Mesenchymal stem cell (in vitro differentiated cells and primary cell): ENCODE measurements at regions not wholly inside any gene's neighbourhood (a gene's known extent, or its start where the extent isn't known, plus 50 kb on each side); places are given as distances from the start of the nearest gene placed in this dataset.
A peak's percentile ranks its signal among the peaks of the same experiment; 100 is the strongest.

ENCODE experiments used
- DNase-seq: peaks from one replicate; pipeline ENCODE4 v3.0.0-alpha.2; 2013
- H2AFZ ChIP-seq: one replicate; pipeline ENCODE4 v1.6.1; 2013; ENCODE audit warnings: low read depth, mild to moderate bottlenecking, control low read depth, inconsistent platforms, low read length, moderate library complexity
- H2AK5ac ChIP-seq: 2 replicates; pipeline ENCODE4 v1.6.1; 2013; ENCODE audit warnings: low read length, moderate library complexity, mild to moderate bottlenecking, inconsistent platforms; ENCODE audit not compliant: severe bottlenecking
- H2BK120ac ChIP-seq: one replicate; pipeline ENCODE4 v1.6.1; 2013; ENCODE audit warnings: low read depth, mild to moderate bottlenecking, inconsistent platforms, low read length, moderate library complexity
- H2BK12ac ChIP-seq, 2 experiments: one replicate each; pipeline ENCODE4 v1.6.1; 2013; ENCODE audit warnings: inconsistent platforms in 2 of 2, low read length in 2 of 2, mild to moderate bottlenecking in 2 of 2, moderate library complexity in 2 of 2, control low read depth in 1 of 2
- H2BK15ac ChIP-seq: one replicate; pipeline ENCODE4 v1.6.1; 2013; ENCODE audit warnings: mild to moderate bottlenecking, low read depth, inconsistent platforms; ENCODE audit not compliant: poor library complexity, severe bottlenecking
- H2BK5ac ChIP-seq: 2 replicates; pipeline ENCODE4 v1.6.1; 2013; ENCODE audit warnings: low read depth, mild to moderate bottlenecking, low read length, control low read depth, inconsistent platforms; ENCODE audit not compliant: poor library complexity, severe bottlenecking
- H3K14ac ChIP-seq, 2 experiments: one replicate each; pipeline ENCODE4 v1.6.1; 2013; ENCODE audit warnings: inconsistent platforms in 2 of 2, low read length in 2 of 2, control low read depth in 1 of 2, mild to moderate bottlenecking in 1 of 2, moderate library complexity in 1 of 2
- H3K18ac ChIP-seq, 2 experiments: one replicate each; pipeline ENCODE4 v1.6.1; 2013; ENCODE audit warnings: inconsistent platforms in 2 of 2, low read length in 2 of 2, control low read depth in 1 of 2, low read depth in 1 of 2, mild to moderate bottlenecking in 1 of 2
- H3K23ac ChIP-seq, 2 experiments: one replicate each; pipeline ENCODE4 v1.6.1; 2013; ENCODE audit warnings: inconsistent platforms in 2 of 2, low read length in 2 of 2, mild to moderate bottlenecking in 2 of 2, moderate library complexity in 2 of 2, control low read depth in 1 of 2
- H3K27ac ChIP-seq: 2 replicates; pipeline ENCODE4 v1.5.1; 2013; ENCODE audit warnings: mild to moderate bottlenecking, moderate library complexity, low read length, control low read depth, inconsistent platforms; ENCODE audit not compliant: poor library complexity, severe bottlenecking
- H3K27me3 ChIP-seq, 2 experiments: 2 replicates each; pipeline versions ENCODE4 v1.6.1 to v1.7.0; 2013; ENCODE audit warnings: low read length in 2 of 2, mild to moderate bottlenecking in 2 of 2, moderate library complexity in 2 of 2, control low read depth in 1 of 2, inconsistent platforms in 1 of 2; ENCODE audit not compliant: control insufficient read depth in 1 of 2, insufficient read depth in 1 of 2
- H3K36me3 ChIP-seq, 2 experiments: 2 replicates each; pipeline versions ENCODE4 v1.6.1 to v1.7.0; 2013; ENCODE audit warnings: low read length in 2 of 2, control low read depth in 1 of 2, inconsistent platforms in 1 of 2, low read depth in 1 of 2, mild to moderate bottlenecking in 1 of 2; ENCODE audit not compliant: insufficient read depth in 2 of 2, control insufficient read depth in 1 of 2
- H3K4ac ChIP-seq, 2 experiments: one replicate each; pipeline ENCODE4 v1.6.1; 2013; ENCODE audit warnings: inconsistent platforms in 2 of 2, low read length in 2 of 2, mild to moderate bottlenecking in 2 of 2, moderate library complexity in 2 of 2, control low read depth in 1 of 2, low read depth in 1 of 2
- H3K4me1 ChIP-seq: 2 replicates; pipeline ENCODE4 v1.6.1; 2013; ENCODE audit warnings: low read depth, low read length, control low read depth; ENCODE audit not compliant: control insufficient read depth, insufficient read depth
- H3K4me2 ChIP-seq: 2 replicates; pipeline ENCODE4 v1.6.1; 2013; ENCODE audit warnings: low read length, mild to moderate bottlenecking, inconsistent platforms; ENCODE audit not compliant: poor library complexity, severe bottlenecking
- H3K4me3 ChIP-seq, 2 experiments: 2 replicates each; pipeline versions ENCODE4 v1.5.1 to v1.7.0; 2013; ENCODE audit warnings: low read length in 2 of 2, mild to moderate bottlenecking in 2 of 2, control low read depth in 1 of 2, low read depth in 1 of 2; ENCODE audit not compliant: insufficient read depth in 1 of 2
- H3K79me1 ChIP-seq: replicated peaks from 2 replicates; pipeline ENCODE4 v1.6.1; 2013; ENCODE audit warnings: mild to moderate bottlenecking, control low read depth, low read length, inconsistent platforms; ENCODE audit not compliant: poor library complexity, severe bottlenecking
- H3K9ac ChIP-seq: 2 replicates; pipeline ENCODE4 v1.7.0; 2013; ENCODE audit warnings: mild to moderate bottlenecking, low read length, moderate library complexity
- H3K9me3 ChIP-seq: 2 replicates; pipeline ENCODE4 v1.7.0; 2013; ENCODE audit warnings: mild to moderate bottlenecking, low read length; ENCODE audit not compliant: control insufficient read depth
- H4K8ac ChIP-seq: one replicate; pipeline ENCODE4 v1.6.1; 2013; ENCODE audit warnings: inconsistent platforms, mild to moderate bottlenecking, low read length, moderate library complexity
- H4K91ac ChIP-seq: one replicate; pipeline ENCODE4 v1.6.1; 2013; ENCODE audit warnings: mild to moderate bottlenecking, low read length, inconsistent platforms
- WGBS: methylation state at CpG from one replicate; pipeline ENCODE4 v1.1.7; 2013; ENCODE audit warnings: mixed read lengths; 5-methylcytosine and 5-hydroxymethylcytosine counted together

DNA sequence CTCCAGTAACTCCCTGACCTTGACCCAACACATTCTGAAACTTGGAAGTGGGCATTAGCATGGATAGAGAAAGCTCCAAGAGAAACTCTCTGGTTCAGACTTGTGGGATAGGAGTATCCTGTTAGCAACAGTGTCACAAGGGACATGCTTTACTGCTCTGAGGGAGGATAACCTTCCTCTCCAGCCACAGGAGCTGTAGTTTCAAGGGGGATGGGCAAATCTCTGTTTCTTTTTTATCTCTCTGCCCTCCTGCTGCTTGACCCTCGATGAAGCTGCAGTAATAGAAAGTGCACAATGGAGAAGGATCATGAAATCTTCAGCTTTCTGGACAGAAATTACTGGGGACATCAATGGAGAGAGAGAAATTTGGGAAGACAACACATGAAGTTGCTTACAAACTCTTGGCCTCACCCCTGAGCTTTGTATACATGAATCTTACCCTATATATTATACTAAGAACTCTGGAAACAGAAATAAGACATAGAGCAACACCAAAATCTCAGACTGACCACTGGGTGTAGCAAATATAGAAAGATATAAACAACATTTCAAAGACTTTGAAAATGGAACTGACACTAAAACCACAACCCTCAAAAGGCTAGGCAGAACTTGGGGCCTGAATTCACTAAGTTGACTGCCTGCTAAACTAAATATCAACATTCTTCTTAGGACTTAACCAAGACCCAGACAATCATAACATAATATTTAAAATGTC is 471.0 kb upstream of the MEF2C start:
- H2AK5ac ChIP-seq = no peak overlapping the region
- H2BK120ac ChIP-seq = no peak overlapping the region
- H3K79me1 ChIP-seq = no peaks in the 10 kb centered on the region
- H3K14ac ChIP-seq = no peak overlapping the region
- no peak overlapping the region for H3K4me2 ChIP-seq
- 60% methylated on average over 1 of the region's 1 CpG for WGBS
- no peaks in the 10 kb centered on the region for H3K27me3 ChIP-seq
- H2BK15ac ChIP-seq = no peak overlapping the region
- DNase-seq = no peak
- H2AFZ ChIP-seq = no peak overlapping the region
- no peak overlapping the region for H3K4me3 ChIP-seq
- H3K4me1 ChIP-seq = no peaks in the 10 kb centered on the region
- no peak overlapping the region for H3K18ac ChIP-seq
- H3K23ac ChIP-seq = no peak overlapping the region
- no peak overlapping the region for H2BK5ac ChIP-seq
- no peak overlapping the region for H2BK12ac ChIP-seq
- no peak overlapping the region for H3K4ac ChIP-seq
- no peaks in the 10 kb centered on the region for H3K36me3 ChIP-seq
- H3K27ac ChIP-seq = no peak overlapping the region
- no peaks in the 10 kb centered on the region for H3K9me3 ChIP-seq
- no peak overlapping the region for H3K9ac ChIP-seq
- H4K91ac ChIP-seq = no peak overlapping the region
- no peak overlapping the region for H4K8ac ChIP-seq

DNA sequence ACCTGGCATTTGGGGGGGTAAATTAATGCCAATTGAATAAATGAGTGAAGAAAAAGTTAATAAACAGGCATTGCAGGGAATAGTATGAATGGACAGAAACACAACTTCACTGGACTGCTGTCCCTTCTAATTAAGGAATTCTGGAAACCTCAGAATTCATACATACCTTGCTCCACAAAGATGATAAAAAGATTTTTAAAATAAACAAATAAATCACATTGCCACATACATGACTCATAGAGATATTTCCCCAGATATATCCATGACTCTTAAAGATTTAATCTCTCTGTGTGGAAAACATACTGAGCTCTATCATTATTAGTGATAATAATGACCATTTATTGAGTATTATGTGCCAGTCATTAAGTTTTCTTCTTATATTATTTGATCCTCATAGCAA is 469.0 kb upstream of the MEF2C start:
- no peak overlapping the region for H3K4ac ChIP-seq
- H2BK5ac ChIP-seq = no peak overlapping the region
- no peak overlapping the region for H3K27ac ChIP-seq
- no peak overlapping the region for H2AFZ ChIP-seq
- peak; percentile 26 for DNase-seq
- no peak overlapping the region for H3K23ac ChIP-seq
- no peak overlapping the region for H3K14ac ChIP-seq
- no peaks in the 10 kb centered on the region for H3K27me3 ChIP-seq
- no peaks in the 10 kb centered on the region for H3K79me1 ChIP-seq
- H3K9ac ChIP-seq = peak overlapping the region; percentile 19
- H3K4me1 ChIP-seq = no peaks in the 10 kb centered on the region
- H2AK5ac ChIP-seq = no peak overlapping the region
- H2BK12ac ChIP-seq = no peak overlapping the region
- no peaks in the 10 kb centered on the region for H3K9me3 ChIP-seq
- H3K36me3 ChIP-seq = no peaks in the 10 kb centered on the region
- no peak overlapping the region for H4K8ac ChIP-seq
- no peak overlapping the region for H4K91ac ChIP-seq
- H3K4me2 ChIP-seq = no peak overlapping the region
- no peak overlapping the region for H3K18ac ChIP-seq
- no peak overlapping the region for H3K4me3 ChIP-seq
- H2BK120ac ChIP-seq = no peak overlapping the region
- no peak overlapping the region for H2BK15ac ChIP-seq

DNA sequence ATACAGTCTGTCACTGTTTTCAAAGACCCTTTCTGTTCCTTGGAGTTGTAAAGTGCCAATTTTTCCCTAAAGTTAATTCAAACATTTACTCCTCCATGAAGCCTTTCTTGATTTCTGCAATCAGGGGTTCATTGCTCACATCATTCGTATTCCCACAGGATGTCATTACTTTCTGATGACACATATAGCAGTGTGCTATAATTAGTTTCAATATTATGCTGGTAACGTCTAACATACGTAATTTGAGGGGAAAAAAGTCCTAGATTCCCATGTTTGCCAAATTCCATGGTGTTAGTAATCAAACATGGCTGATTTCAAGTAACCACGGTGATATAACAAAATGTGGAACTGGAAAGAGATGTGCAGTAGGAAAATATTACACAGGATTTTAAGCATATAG is 468.2 kb upstream of the MEF2C start:
- no peak overlapping the region for H3K4ac ChIP-seq
- no peaks in the 10 kb centered on the region for H3K4me1 ChIP-seq
- H3K14ac ChIP-seq = no peak overlapping the region
- no peak overlapping the region for H2BK5ac ChIP-seq
- H2BK120ac ChIP-seq = no peak overlapping the region
- H3K36me3 ChIP-seq = no peaks in the 10 kb centered on the region
- H3K27ac ChIP-seq = no peak overlapping the region
- no peak overlapping the region for H2BK15ac ChIP-seq
- H3K9me3 ChIP-seq = no peaks in the 10 kb centered on the region
- H2AFZ ChIP-seq = no peak overlapping the region
- peak; percentile 90 for DNase-seq
- H3K4me3 ChIP-seq = no peak overlapping the region
- no peak overlapping the region for H4K91ac ChIP-seq
- no peak overlapping the region for H3K4me2 ChIP-seq
- no peak overlapping the region for H2AK5ac ChIP-seq
- 37% methylated on average over 3 of the region's 4 CpGs for WGBS
- H2BK12ac ChIP-seq = no peak overlapping the region
- H3K23ac ChIP-seq = no peak overlapping the region
- H3K27me3 ChIP-seq = no peaks in the 10 kb centered on the region
- H3K9ac ChIP-seq = no peak overlapping the region
- no peak overlapping the region for H4K8ac ChIP-seq
- H3K18ac ChIP-seq = no peak overlapping the region
- H3K79me1 ChIP-seq = no peaks in the 10 kb centered on the region

DNA sequence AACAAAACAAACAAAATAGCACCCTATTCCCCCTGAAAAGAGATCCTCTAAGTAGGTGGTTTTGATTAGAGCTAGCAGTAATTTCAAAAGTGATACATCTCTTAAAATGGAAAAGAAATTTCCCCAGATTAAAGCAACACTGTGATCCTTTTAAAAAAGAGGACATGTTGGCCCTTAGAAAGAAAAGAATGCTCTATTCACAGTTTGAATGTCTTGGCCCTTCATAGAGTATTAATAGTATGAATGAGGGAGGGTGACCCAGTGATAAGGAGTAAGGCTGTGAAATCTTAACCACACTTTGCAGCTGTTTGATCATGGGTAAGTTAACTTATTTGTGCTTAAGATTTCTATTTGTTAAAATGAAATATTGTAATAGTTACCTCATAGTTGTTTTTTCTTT is 467.7 kb upstream of the MEF2C start:
- Histone ChIP-seq H2BK15ac (no peak overlapping the region), H3K27ac (no peak overlapping the region), H3K23ac (no peak overlapping the region), H4K91ac (no peak overlapping the region), H2BK12ac (no peak overlapping the region), H3K4ac (no peak overlapping the region), H3K4me1 (no peaks in the 10 kb centered on the region), H3K36me3 (no peaks in the 10 kb centered on the region), H2AFZ (no peak overlapping the region), H3K27me3 (no peaks in the 10 kb centered on the region), H3K4me3 (no peak overlapping the region), H3K14ac (no peak overlapping the region), H3K4me2 (no peak overlapping the region), H3K9me3 (no peaks in the 10 kb centered on the region), H2BK120ac (no peak overlapping the region), H4K8ac (no peak overlapping the region), H3K9ac (no peak overlapping the region), H3K79me1 (no peaks in the 10 kb centered on the region), H3K18ac (no peak overlapping the region), H2AK5ac (no peak overlapping the region), H2BK5ac (no peak overlapping the region)
- no peak for DNase-seq
